Gastrocnemius medialis (tissue), 4 donors: ENCODE measurements at regions not wholly inside any gene's neighbourhood (a gene's known extent, or its start where the extent isn't known, plus 50 kb on each side); places are given as distances from the start of the nearest gene placed in this dataset.

ENCODE experiments used
- POLR2A ChIP-seq, 2 donors: fragments of 450-650 bp; IDR thresholded peaks; one replicate each; pipeline ENCODE4 v1.6.1; 2017; ENCODE audit warnings: antibody characterized with exemption in 2 of 2, mild to moderate bottlenecking in 2 of 2, moderate library complexity in 2 of 2
- TF ChIP-seq, protein P1 (sequence below), 5 experiments: fragments of 450-650 bp in 3 of 5; fragments of 200-600 bp in 2 of 5; sonication (generic) in 2 of 5; IDR thresholded peaks in 4 of 5; conservative IDR thresholded peaks in 1 of 5; 1 replicate in 4 of 5; 2 replicates in 1 of 5; pipeline ENCODE4 v1.5.1; 2016 to 2019; ENCODE audit warnings: antibody characterized with exemption in 5 of 5, mild to moderate bottlenecking in 3 of 5, moderate library complexity in 3 of 5

DNA sequence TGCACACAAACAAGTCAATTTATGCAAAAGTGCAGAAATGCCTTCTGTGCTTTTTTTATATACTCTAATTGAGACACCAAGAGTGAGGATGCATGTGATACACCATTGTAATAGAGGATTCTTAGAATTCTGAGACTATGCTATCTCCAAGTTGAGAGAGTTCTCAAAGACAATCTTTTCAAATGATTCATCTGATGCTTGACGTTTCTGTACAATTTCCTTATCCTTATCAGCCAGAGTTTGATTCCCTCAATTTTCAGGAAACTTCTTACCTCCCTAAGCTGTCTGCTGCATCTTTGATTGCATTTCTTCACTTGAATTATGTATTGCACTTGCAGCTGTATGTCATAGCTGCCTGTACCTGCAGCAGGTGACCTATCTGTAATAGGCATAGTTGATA is 211.3 kb upstream of the SPAG17 start:
- TF ChIP-seq, protein P1, sequence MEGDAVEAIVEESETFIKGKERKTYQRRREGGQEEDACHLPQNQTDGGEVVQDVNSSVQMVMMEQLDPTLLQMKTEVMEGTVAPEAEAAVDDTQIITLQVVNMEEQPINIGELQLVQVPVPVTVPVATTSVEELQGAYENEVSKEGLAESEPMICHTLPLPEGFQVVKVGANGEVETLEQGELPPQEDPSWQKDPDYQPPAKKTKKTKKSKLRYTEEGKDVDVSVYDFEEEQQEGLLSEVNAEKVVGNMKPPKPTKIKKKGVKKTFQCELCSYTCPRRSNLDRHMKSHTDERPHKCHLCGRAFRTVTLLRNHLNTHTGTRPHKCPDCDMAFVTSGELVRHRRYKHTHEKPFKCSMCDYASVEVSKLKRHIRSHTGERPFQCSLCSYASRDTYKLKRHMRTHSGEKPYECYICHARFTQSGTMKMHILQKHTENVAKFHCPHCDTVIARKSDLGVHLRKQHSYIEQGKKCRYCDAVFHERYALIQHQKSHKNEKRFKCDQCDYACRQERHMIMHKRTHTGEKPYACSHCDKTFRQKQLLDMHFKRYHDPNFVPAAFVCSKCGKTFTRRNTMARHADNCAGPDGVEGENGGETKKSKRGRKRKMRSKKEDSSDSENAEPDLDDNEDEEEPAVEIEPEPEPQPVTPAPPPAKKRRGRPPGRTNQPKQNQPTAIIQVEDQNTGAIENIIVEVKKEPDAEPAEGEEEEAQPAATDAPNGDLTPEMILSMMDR (IDR thresholded peaks at IDR 0.05 in 4 of 5, conservative IDR thresholded peaks at IDR 0.05 in 1 of 5): no peak
- no peak for TF ChIP-seq POLR2A (IDR thresholded peaks at IDR 0.05)
